CD14-positive monocyte (primary cell): ENCODE measurements at regions not wholly inside any gene's neighbourhood (a gene's known extent, or its start where the extent isn't known, plus 50 kb on each side); places are given as distances from the start of the nearest gene placed in this dataset.

Experiments
- DNase-seq, 3 donors: peaks; one replicate each; pipeline ENCODE4 v3.0.0-alpha.2; 2011 to 2022
- H2AFZ ChIP-seq: 2 replicates; pipeline ENCODE4 v1.6.0; 2012; ENCODE audit warnings: mild to moderate bottlenecking, low read depth, low read length, inconsistent platforms; ENCODE audit not compliant: insufficient read depth, poor library complexity, severe bottlenecking
- H3K27ac ChIP-seq, 2 donors: 1 replicate in 1 of 2; 2 replicates in 1 of 2; pipeline ENCODE4 v1.5.1; 2012 to 2013; ENCODE audit warnings: low read length in 2 of 2, control low read depth in 1 of 2, inconsistent platforms in 1 of 2, low read depth in 1 of 2, mild to moderate bottlenecking in 1 of 2
- H3K27me3 ChIP-seq, 2 donors: one replicate each; pipeline versions ENCODE4 v1.6.0 to v1.6.1; 2011 to 2013; ENCODE audit warnings: low read length in 2 of 2; ENCODE audit not compliant: control insufficient read depth in 2 of 2, insufficient read depth in 2 of 2
- H3K36me3 ChIP-seq, 2 donors: replicated peaks in 1 of 2; 1 replicate in 1 of 2; 2 replicates in 1 of 2; pipeline versions ENCODE4 v1.5.1 to v1.6.1; 2012 to 2013; ENCODE audit warnings: low read length in 2 of 2, control low read depth in 1 of 2, inconsistent platforms in 1 of 2, mild to moderate bottlenecking in 1 of 2; ENCODE audit not compliant: insufficient read depth in 2 of 2, control insufficient read depth in 1 of 2
- H3K4me1 ChIP-seq, 2 donors: 1 replicate in 1 of 2; 2 replicates in 1 of 2; pipeline versions ENCODE4 v1.5.1 to v1.6.1; 2012 to 2013; ENCODE audit warnings: low read length in 2 of 2, control low read depth in 1 of 2, inconsistent platforms in 1 of 2, mild to moderate bottlenecking in 1 of 2, moderate library complexity in 1 of 2; ENCODE audit not compliant: insufficient read depth in 2 of 2, control insufficient read depth in 1 of 2
- H3K4me2 ChIP-seq: replicated peaks from 2 replicates; pipeline ENCODE3; 2012; ENCODE audit warnings: low read length, moderate library complexity, mild to moderate bottlenecking; ENCODE audit not compliant: poor library complexity, severe bottlenecking; ENCODE audit errors: extremely low read depth
- H3K4me3 ChIP-seq, 3 experiments: fragments of 200-600 bp in 1 of 3; sonication (generic) in 1 of 3; replicated peaks in 1 of 3; 1 replicate in 2 of 3; 2 replicates in 1 of 3; pipeline ENCODE4 v1.5.1; 2011 to 2013; ENCODE audit warnings: low read length in 3 of 3, mild to moderate bottlenecking in 3 of 3, control low read depth in 2 of 3, low read depth in 2 of 3, inconsistent platforms in 1 of 3, moderate library complexity in 1 of 3
- H3K79me2 ChIP-seq: 2 replicates; pipeline ENCODE4 v1.6.0; 2012; ENCODE audit warnings: mild to moderate bottlenecking, control low read depth, inconsistent platforms, low read length, moderate library complexity; ENCODE audit not compliant: insufficient read depth
- H3K9ac ChIP-seq: 2 replicates; pipeline ENCODE4 v1.6.0; 2017; ENCODE audit warnings: low read length, mild to moderate bottlenecking; ENCODE audit not compliant: insufficient read depth, poor library complexity, severe bottlenecking
- H3K9me3 ChIP-seq, 2 donors: replicated peaks in 1 of 2; 1 replicate in 1 of 2; 2 replicates in 1 of 2; pipeline versions ENCODE4 v1.5.1 to v1.6.1; 2012 to 2013; ENCODE audit warnings: low read length in 2 of 2, control low read depth in 1 of 2; ENCODE audit not compliant: control insufficient read depth in 1 of 2, insufficient read depth in 1 of 2
- H4K20me1 ChIP-seq: 2 replicates; pipeline ENCODE4 v1.6.0; 2012; ENCODE audit warnings: mild to moderate bottlenecking, low read length, control low read depth, moderate library complexity; ENCODE audit not compliant: insufficient read depth
- H3K27ac Mint-ChIP-seq, 7 donors: one replicate each; pipeline ENCODE4 v1.8.0; 2020; ENCODE audit warnings: mild to moderate bottlenecking in 7 of 7, mixed read lengths in 7 of 7, moderate library complexity in 6 of 7, inconsistent platforms in 2 of 7
- H3K27me3 Mint-ChIP-seq, 3 donors: one replicate each; pipeline ENCODE4 v1.8.0; 2021 to 2022; ENCODE audit warnings: low read depth in 3 of 3, mild to moderate bottlenecking in 3 of 3, mixed read lengths in 3 of 3, moderate library complexity in 3 of 3, inconsistent platforms in 1 of 3
- H3K36me3 Mint-ChIP-seq, 2 donors: one replicate each; pipeline ENCODE4 v1.8.0; 2020; ENCODE audit warnings: mixed read lengths in 2 of 2, inconsistent platforms in 1 of 2, mild to moderate bottlenecking in 1 of 2
- H3K4me1 Mint-ChIP-seq: one replicate; pipeline ENCODE4 v1.8.0; 2020; ENCODE audit warnings: mild to moderate bottlenecking, mixed read lengths
- H3K4me3 Mint-ChIP-seq, 2 donors: one replicate each; pipeline ENCODE4 v1.8.0; 2020; ENCODE audit warnings: mild to moderate bottlenecking in 2 of 2, mixed read lengths in 2 of 2, moderate library complexity in 1 of 2
- H3K9me3 Mint-ChIP-seq, 7 donors: one replicate each; pipeline ENCODE4 v1.8.0; 2020 to 2022; ENCODE audit warnings: mixed read lengths in 7 of 7, mild to moderate bottlenecking in 6 of 7, moderate library complexity in 6 of 7, inconsistent platforms in 2 of 7
- CTCF ChIP-seq: fragments of 200-600 bp; IDR thresholded peaks from one replicate; pipeline ENCODE4 v1.8.0; 2022; ENCODE audit warnings: antibody characterized with exemption, mild to moderate bottlenecking
- WGBS: methylation state at CpG from one replicate; pipeline ENCODE4 v1.1.5; 2013; ENCODE audit warnings: missing lambda C conversion rate; ENCODE audit not compliant: insufficient coverage; 5-methylcytosine and 5-hydroxymethylcytosine counted together
- intact Hi-C, 2 donors: fragments of 100-400 bp; cut with micrococcal nuclease; formaldehyde crosslinking; loops; one replicate each; pipeline versions ENCODE4 v1.15.0 to v1.15.1; 2023

GRCh38 chr14:94717808-94718207, 52.1 kb downstream of the GSC start:
- H3K4me3 Mint-ChIP-seq: no peak overlapping the region
- Histone ChIP-seq H3K79me2 (no peaks in the 10 kb centered on the region), H2AFZ (no peak overlapping the region), H3K4me2 (no peak overlapping the region), H3K4me3 (no peak overlapping the region), H3K9ac (no peak overlapping the region), H3K27me3 (no peaks in the 10 kb centered on the region), H3K4me1 (no peaks in the 10 kb centered on the region), H3K36me3 (no peaks in the 10 kb centered on the region), H4K20me1 (no peaks in the 10 kb centered on the region), H3K27ac (no peak overlapping the region), H3K9me3 (no peaks in the 10 kb centered on the region)
- no peaks in the 10 kb centered on the region for H3K4me1 Mint-ChIP-seq
- no peaks in the 10 kb centered on the region for H3K36me3 Mint-ChIP-seq
- WGBS: no CpG with 5 or more reads among the region's 5 CpGs
- TF ChIP-seq CTCF: no peak
- DNase-seq: no peak
- intact Hi-C loops: no loop called here
- H3K9me3 Mint-ChIP-seq: no peaks in the 10 kb centered on the region
- no peak overlapping the region for H3K27ac Mint-ChIP-seq
- peaks cover 6 to 10% (median 8%) of the 10 kb centered on the region in 3 donors for H3K27me3 Mint-ChIP-seq

- Histone ChIP-seq H3K27me3 (no peaks in the 10 kb centered on the region), H3K4me1 (no peaks in the 10 kb centered on the region), H3K9ac (no peak overlapping the region), H3K4me2 (no peak overlapping the region), H3K9me3 (no peaks in the 10 kb centered on the region), H2AFZ (no peak overlapping the region), H3K27ac (no peak overlapping the region), H4K20me1 (no peaks in the 10 kb centered on the region), H3K79me2 (no peaks in the 10 kb centered on the region), H3K4me3 (no peak overlapping the region), H3K36me3 (no peaks in the 10 kb centered on the region)
- H3K9me3 Mint-ChIP-seq: no peaks in the 10 kb centered on the region
- no peak for DNase-seq
- no peak for TF ChIP-seq CTCF
- 100% methylated on average over 1 of the region's 2 CpGs for WGBS
- H3K4me3 Mint-ChIP-seq: no peak overlapping the region
- peaks cover 9 to 11% (median 10%) of the 10 kb centered on the region in 3 donors for H3K27me3 Mint-ChIP-seq
- no peaks in the 10 kb centered on the region for H3K4me1 Mint-ChIP-seq
- H3K27ac Mint-ChIP-seq: no peak overlapping the region
- no peaks in the 10 kb centered on the region for H3K36me3 Mint-ChIP-seq
- intact Hi-C loops: no loop called here
Measured at GRCh38 chr14:94716976-94717375, 52.9 kb downstream of the GSC start.
